Ovary (tissue), 3 donors: ENCODE measurements at regions not wholly inside any gene's neighbourhood (a gene's known extent, or its start where the extent isn't known, plus 50 kb on each side); places are given as distances from the start of the nearest gene placed in this dataset.

Experiments
- POLR2A ChIP-seq: fragments of 450-650 bp; IDR thresholded peaks from one replicate; pipeline ENCODE4 v1.6.1; 2017; ENCODE audit warnings: antibody characterized with exemption, mild to moderate bottlenecking, moderate library complexity
- TF ChIP-seq, protein P1 (sequence below), 3 donors: fragments of 450-650 bp in 2 of 3; fragments of 200-600 bp in 1 of 3; IDR thresholded peaks; one replicate each; pipeline versions ENCODE4 v1.5.1 to v1.8.0; 2016 to 2022; ENCODE audit warnings: antibody characterized with exemption in 3 of 3, mild to moderate bottlenecking in 1 of 3
- donor health status: DM: no; HTN: no; CAD: no.

- TF ChIP-seq, protein P1, sequence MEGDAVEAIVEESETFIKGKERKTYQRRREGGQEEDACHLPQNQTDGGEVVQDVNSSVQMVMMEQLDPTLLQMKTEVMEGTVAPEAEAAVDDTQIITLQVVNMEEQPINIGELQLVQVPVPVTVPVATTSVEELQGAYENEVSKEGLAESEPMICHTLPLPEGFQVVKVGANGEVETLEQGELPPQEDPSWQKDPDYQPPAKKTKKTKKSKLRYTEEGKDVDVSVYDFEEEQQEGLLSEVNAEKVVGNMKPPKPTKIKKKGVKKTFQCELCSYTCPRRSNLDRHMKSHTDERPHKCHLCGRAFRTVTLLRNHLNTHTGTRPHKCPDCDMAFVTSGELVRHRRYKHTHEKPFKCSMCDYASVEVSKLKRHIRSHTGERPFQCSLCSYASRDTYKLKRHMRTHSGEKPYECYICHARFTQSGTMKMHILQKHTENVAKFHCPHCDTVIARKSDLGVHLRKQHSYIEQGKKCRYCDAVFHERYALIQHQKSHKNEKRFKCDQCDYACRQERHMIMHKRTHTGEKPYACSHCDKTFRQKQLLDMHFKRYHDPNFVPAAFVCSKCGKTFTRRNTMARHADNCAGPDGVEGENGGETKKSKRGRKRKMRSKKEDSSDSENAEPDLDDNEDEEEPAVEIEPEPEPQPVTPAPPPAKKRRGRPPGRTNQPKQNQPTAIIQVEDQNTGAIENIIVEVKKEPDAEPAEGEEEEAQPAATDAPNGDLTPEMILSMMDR (IDR thresholded peaks at IDR 0.05): no peak
- no peak for TF ChIP-seq POLR2A
Observed at GRCh38 chr3:43856351-43856750, 165.6 kb downstream of the ABHD5 start.
